ENCODE measurements at regions not wholly inside any gene's neighbourhood (a gene's known extent, or its start where the extent isn't known, plus 50 kb on each side); places are given as distances from the start of the nearest gene placed in this dataset.

DNA sequence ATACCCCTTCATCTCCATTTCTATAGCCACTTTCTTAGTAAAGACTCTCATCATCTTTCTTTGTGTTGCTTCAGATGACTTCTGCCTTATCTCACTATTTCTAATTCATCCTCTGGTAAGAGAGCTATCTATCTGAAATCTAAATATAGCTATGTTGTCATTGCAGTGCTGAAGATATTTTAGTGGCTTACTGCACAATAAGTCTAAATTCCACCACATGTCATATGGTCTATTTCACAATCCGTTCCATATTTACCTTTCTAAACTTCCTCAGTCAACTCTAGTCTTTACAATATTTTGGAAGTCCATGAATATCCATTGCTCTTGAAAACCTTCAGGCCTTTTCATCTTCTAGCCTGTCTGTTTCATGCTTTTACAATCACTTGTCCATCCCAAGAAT is 465.1 kb upstream of the SLC10A2 start:
- RAD21 ChIA-PET (ENCODE audit: low non-redundant PET in 1 of 2, low total read pairs in 2 of 2, uncharacterized antibody in 2 of 2, unreplicated experiment in 2 of 2), result no interaction called here
- POLR2A ChIA-PET, result no interaction called here
- Histone ChIP-seq H3K9me3 (ENCODE audit: control insufficient read depth in 1 of 2, insufficient read depth in 1 of 2, low read depth in 1 of 2, low read length in 2 of 2) (peaks cover 0 to 4% of the 10 kb centered on the region in 2 experiments; a peak in 1 of 4 replicates), H3K4me2 (ENCODE audit: low read length) (no peak overlapping the region), H3K9ac (ENCODE audit: low read length) (no peak overlapping the region), H3K9me2 (ENCODE audit: insufficient read depth) (no peaks in the 10 kb centered on the region), H3K27ac (ENCODE audit: low read depth, low read length) (no peak overlapping the region), H3K79me2 (ENCODE audit: insufficient read depth, low read length) (no peaks in the 10 kb centered on the region), H3K27me3 (ENCODE audit: insufficient read depth, low read length) (no peaks in the 10 kb centered on the region), H3K4me1 (ENCODE audit: control insufficient read depth in 1 of 2, insufficient read depth in 2 of 2, low read length in 2 of 2) (no peaks in the 10 kb centered on the region), H3K36me3 (ENCODE audit: control insufficient read depth in 1 of 2, insufficient read depth in 2 of 2, low read length in 2 of 2) (no peaks in the 10 kb centered on the region), H4K20me1 (ENCODE audit: insufficient read depth) (no peaks in the 10 kb centered on the region), H3K4me3 (replicated peaks in 1 of 2; ENCODE audit: low read depth in 1 of 2, low read length in 2 of 2) (no peak overlapping the region), H2AFZ (ENCODE audit: low read depth, low read length, poor library complexity, severe bottlenecking) (no peak overlapping the region)
- no peak for DNase-seq (ENCODE audit: low read depth, low spot score)
- CTCF ChIA-PET, result no interaction called here
- intact Hi-C loops (cut with micrococcal nuclease), result no loop called here
- TF ChIP-seq FOSL1 (IDR thresholded peaks at IDR 0.05; ENCODE audit: low read depth), result no peak
- TF ChIP-seq MAX (IDR thresholded peaks at IDR 0.05), result no peak
- TF ChIP-seq EGR1 (IDR thresholded peaks at IDR 0.05; ENCODE audit: low read depth), result no peak
- TF ChIP-seq, protein P1, sequence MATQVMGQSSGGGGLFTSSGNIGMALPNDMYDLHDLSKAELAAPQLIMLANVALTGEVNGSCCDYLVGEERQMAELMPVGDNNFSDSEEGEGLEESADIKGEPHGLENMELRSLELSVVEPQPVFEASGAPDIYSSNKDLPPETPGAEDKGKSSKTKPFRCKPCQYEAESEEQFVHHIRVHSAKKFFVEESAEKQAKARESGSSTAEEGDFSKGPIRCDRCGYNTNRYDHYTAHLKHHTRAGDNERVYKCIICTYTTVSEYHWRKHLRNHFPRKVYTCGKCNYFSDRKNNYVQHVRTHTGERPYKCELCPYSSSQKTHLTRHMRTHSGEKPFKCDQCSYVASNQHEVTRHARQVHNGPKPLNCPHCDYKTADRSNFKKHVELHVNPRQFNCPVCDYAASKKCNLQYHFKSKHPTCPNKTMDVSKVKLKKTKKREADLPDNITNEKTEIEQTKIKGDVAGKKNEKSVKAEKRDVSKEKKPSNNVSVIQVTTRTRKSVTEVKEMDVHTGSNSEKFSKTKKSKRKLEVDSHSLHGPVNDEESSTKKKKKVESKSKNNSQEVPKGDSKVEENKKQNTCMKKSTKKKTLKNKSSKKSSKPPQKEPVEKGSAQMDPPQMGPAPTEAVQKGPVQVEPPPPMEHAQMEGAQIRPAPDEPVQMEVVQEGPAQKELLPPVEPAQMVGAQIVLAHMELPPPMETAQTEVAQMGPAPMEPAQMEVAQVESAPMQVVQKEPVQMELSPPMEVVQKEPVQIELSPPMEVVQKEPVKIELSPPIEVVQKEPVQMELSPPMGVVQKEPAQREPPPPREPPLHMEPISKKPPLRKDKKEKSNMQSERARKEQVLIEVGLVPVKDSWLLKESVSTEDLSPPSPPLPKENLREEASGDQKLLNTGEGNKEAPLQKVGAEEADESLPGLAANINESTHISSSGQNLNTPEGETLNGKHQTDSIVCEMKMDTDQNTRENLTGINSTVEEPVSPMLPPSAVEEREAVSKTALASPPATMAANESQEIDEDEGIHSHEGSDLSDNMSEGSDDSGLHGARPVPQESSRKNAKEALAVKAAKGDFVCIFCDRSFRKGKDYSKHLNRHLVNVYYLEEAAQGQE (IDR thresholded peaks at IDR 0.05; ENCODE audit: low read depth), result no peak
- no peak for TF ChIP-seq ZBTB33 (IDR thresholded peaks at IDR 0.05; ENCODE audit: extremely low read depth, insufficient replicate concordance, low read length)
- no peak for TF ChIP-seq ELF1 (IDR thresholded peaks at IDR 0.05; ENCODE audit: borderline replicate concordance, low read depth)
- no TSS peak for BruUV-seq (replicated peaks)
- no peak for ATAC-seq

Measured in HCT116 (cell line).